SW480 (cell line): ENCODE measurements at regions not wholly inside any gene's neighbourhood (a gene's known extent, or its start where the extent isn't known, plus 50 kb on each side); places are given as distances from the start of the nearest gene placed in this dataset.

Experiments
- DNase-seq: peaks from one replicate; pipeline ENCODE4 v3.0.0-alpha.2; 2016; ENCODE audit warnings: low spot score

GRCh38 chr3:19717736-19718135, 216.3 kb downstream of the EFHB start:
- DNase-seq, result no peak

GRCh38 chr3:19711160-19711782, 222.7 kb downstream of the EFHB start:
- no peak for DNase-seq

DNA sequence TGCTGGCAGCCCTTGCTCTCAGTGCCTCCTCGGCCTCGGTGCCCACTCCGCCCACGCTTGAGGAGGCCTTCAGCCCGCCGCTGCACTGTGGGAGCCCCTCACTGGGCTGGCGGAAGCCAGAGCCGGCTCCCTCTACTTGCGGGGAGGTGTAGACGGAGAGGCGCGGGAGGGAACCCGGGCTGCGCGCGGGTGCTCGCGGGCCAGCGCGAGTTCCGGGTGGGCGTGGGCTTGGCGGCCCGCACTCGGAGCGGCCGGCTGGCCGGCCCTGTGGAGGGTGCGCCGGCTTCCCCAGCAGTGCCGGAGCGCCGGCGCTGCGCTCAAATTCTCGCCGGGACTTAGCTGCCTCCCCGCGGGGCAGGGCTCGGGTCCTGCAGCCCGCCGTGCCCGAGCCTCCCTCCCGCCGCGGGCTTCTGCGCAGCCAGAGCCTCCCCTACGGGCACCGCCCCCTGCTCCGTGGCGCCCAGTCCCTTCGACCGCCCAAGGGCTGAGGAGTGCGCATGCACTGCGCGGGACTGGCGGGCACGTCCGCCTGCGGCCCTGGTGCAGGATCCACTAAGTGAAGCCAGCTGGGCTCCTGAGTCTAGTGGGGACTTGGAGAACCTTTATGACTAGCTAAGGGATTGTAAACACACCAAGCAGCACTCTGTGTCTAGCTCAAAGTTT, 231.5 kb downstream of the EFHB start:
- DNase-seq, result no peak

DNA sequence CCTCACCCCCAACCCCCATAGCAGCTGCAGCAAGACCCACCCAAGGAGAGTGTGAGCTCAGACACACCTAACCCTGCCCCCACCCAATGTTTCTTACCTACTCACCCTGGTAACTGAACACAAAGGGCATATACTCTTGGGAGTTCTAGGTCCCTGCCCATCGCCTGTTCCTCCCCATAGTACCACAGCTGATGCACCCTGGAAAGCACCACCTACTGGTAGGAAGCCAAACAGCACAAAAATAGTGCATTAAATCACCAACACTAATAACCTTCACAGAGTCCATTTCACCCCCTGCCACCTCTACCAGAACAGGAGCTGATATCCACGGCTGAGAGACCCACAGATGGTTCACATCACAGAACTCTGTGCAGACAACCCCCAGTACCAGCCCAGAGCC, 245.2 kb downstream of the EFHB start:
- no peak for DNase-seq

DNA sequence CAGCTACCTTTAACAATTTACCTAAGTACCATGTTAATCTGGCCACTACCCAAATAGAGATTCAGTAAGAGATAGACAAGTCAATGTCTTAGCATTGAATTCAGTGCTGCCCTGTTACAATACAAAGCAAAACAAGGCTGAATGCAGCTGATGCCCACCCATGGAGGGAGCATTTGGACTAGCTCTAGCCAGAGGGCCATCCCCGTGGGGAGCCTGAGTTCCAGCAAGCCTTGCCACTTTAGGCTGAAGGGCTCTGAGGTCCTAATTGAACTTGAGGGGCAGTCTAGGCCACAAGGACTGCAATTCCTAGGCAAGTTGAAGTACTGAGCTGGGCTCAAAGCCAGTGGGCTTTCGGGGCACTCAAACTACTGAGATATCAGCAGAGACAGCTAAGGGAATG, 265.9 kb downstream of the EFHB start:
- no peak for DNase-seq

GRCh38 chr3:19662486-19662885, 271.5 kb downstream of the EFHB start:
- no peak for DNase-seq

DNA sequence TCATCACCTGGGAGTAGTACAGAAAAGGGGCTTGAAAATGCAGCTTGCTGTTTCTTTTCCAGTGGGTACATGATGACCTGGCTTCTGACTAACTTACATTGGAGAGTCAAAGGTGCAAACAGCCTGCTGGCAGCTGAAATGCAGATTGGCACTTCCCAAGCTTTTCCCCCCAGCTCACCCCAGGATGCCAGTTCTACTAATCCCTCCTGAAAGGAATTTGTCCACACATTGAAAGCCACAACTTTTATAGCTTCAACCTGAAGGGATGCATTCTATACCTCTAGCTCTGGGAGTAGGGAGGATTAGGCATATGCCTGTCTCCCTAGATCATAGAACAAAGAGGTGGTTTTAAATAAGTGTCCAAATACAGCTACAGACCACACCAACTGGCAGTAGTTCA, 281.7 kb downstream of the EFHB start:
- no peak for DNase-seq

DNA sequence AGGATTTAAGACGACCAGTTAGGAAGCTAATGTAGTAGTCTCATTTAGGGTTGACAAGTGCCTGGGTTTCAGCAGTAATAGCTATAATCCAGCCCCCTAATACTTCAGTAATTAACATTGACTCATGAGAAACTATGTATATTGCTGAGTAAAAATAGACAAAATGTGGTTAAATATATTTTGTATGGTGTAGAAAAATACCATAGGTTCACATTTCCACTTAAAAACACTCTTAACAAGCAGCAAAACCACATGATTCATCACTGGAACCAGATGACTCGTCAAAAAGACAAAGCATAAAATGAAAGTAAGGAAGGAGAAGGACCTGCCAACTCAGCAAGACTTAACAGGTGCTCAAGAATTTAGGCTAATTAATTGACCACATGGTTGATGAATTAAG, 288.9 kb downstream of the EFHB start:
- no peak for DNase-seq

DNA sequence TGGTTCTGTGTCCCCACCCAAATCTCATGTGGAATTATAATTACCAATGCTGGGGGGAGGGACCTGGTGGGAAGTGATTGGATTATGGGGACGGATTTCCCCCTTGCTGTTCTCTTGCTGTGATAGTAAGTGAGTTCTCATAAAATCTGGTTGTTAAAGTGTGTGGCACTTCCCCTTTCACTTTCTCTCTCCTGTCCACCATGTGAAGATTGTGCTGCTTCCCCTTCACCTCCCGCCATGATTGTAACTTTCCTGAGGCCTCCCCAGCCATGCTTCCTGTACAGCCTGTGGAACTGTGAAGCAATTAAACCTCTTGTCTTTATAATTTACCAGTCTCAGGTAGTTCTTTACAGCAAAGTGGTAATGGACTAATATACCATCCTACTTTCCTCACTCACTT, 289.6 kb downstream of the EFHB start:
- no peak for DNase-seq

DNA sequence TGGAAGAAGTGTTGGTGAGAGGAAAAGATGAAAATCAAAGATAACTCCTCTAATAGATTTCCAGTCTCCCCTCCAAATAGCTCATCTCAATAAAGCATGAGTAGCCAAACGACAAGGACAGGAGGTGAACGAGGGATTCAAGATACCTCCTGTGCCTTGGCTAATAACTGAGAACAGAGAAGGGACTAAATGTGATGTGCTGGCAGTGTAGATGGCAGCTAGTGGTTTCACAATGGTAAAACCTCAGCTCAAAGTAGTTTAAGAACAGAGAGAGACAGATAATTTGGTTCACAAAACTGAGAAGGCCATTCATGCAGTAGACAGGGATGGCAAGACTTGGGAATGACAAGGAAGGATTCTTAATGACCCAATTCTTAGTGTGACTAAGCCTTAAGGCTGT, 292.6 kb downstream of the EFHB start:
- DNase-seq, result no peak

DNA sequence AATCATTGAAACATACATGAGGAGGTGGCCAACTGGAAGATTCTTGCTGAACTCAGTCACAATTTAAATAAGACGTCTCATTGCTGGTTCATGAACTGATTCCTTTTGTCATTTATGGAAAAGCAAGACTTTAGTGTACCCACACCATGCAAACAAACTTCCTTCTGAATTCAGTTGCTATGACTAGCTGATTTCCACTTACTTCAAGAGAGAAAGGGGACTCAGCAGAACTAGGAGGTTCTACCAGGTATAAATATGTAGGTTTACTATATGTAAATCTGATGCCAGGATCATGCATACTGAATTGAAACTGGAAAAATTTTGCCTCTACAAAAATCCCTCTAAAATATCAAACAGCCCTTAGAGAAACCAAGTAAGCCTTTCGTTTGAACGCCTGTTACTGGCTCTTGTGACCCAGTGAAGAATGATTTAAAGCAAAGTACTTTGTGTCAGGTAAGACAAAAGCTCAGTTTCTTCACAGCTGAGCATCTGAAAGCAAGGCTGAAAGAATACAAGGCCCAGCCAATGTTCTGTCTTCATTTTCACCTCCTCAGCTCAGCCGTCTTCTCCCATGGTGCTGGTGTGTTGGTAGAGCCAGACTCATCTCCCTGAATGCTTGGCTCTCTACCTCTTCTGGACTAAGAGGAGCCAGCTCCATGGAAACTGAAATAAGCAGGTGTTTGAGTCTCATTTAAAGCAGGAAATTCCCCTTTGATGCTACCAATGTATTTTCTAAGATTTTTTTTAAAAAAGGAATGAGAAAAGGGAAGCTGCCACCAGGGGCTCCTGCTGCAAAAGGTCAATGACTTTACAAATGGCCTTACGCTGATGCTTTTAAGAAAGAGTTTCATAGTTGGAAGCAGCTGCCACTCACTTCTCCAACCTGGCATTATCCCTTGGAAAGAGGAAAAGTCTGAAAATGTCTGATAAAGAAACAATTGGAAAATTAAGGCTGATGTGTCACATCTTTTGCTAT, 301.6 kb downstream of the EFHB start:
- DNase-seq, result no peak

- DNase-seq, result no peak
These were observed 335.1 kb downstream of the EFHB start for GRCh38 chr3:19598870-19599269.

- DNase-seq, result no peak
These were observed 337.6 kb downstream of the EFHB start for GRCh38 chr3:19596408-19596807.

- no peak for DNase-seq
These were observed 338.1 kb downstream of the EFHB start for GRCh38 chr3:19595884-19596283.
